ENCODE measurements at regions not wholly inside any gene's neighbourhood (a gene's known extent, or its start where the extent isn't known, plus 50 kb on each side); places are given as distances from the start of the nearest gene placed in this dataset.

- H3K9me3 Mint-ChIP-seq = no peaks in the 10 kb centered on the region
- H3K36me3 Mint-ChIP-seq (ENCODE audit: low read depth) = no peaks in the 10 kb centered on the region
- no peak overlapping the region for H3K4me3 Mint-ChIP-seq
- peaks cover 12% of the 10 kb centered on the region for H3K4me1 Mint-ChIP-seq (ENCODE audit: low read depth)
- DNase-seq = no peak
- no peaks in the 10 kb centered on the region for H3K27me3 Mint-ChIP-seq
- H3K27ac Mint-ChIP-seq = no peak overlapping the region
These were observed 60.1 kb upstream of the CD28 start for GRCh38 chr2:203646266-203646864.

GRCh38 chr2:203646961-203647360 is 59.5 kb upstream of the CD28 start:
- Mint-ChIP-seq H3K27me3 (no peaks in the 10 kb centered on the region), H3K36me3 (ENCODE audit: low read depth) (no peaks in the 10 kb centered on the region), H3K4me1 (ENCODE audit: low read depth) (peaks cover 13% of the 10 kb centered on the region), H3K4me3 (no peak overlapping the region), H3K9me3 (no peaks in the 10 kb centered on the region), H3K27ac (no peak overlapping the region)
- no peak for DNase-seq

DNA sequence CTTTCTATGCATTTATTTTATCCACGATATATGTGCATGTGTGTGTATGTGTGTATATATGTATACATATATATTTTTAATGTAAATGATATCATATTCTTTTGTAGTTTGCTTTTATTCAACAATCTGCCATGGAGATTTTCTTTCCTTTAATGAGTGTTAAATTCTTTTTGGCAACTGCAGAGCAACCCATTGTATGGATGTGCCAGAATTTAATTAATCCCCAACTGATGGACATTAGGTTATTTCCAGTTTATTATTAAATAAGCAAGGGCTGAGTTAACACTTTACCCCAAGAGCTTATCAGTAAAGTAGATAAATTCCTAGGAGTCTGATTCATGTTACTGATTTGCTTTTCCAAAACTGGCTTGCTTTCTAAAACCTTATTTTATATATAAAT is 58.9 kb upstream of the CD28 start:
- no peaks in the 10 kb centered on the region for H3K36me3 Mint-ChIP-seq (ENCODE audit: low read depth)

DNA sequence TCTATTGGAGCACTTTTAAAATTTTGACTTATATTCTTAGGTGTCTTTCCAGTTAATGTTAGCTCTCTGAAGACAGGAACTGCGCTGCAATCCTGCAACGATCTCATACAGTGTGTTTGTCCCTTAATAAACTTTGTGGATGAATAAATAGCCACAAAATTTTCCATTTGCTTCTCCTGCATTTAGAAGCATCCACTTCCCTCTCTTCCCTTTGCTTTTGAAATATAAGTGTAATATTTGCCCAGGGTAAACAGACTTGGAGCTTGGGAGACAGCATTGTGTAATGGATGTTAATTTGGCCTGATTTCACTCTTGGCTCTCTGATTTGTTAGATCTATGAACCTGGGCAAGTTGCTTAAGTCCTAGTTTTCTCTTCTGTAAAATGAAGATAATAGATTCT is 58.2 kb upstream of the CD28 start:
- Mint-ChIP-seq H3K4me1 (ENCODE audit: low read depth) (peaks cover 13% of the 10 kb centered on the region), H3K36me3 (ENCODE audit: low read depth) (no peaks in the 10 kb centered on the region), H3K27me3 (no peaks in the 10 kb centered on the region), H3K9me3 (no peaks in the 10 kb centered on the region), H3K4me3 (no peak overlapping the region), H3K27ac (no peak overlapping the region)
- DNase-seq = no peak

More for the DNA sequence above, 58.9 kb upstream of the CD28 start:
- Mint-ChIP-seq H3K27ac (no peak overlapping the region), H3K9me3 (no peaks in the 10 kb centered on the region), H3K4me1 (ENCODE audit: low read depth) (peaks cover 13% of the 10 kb centered on the region), H3K4me3 (no peak overlapping the region), H3K27me3 (no peaks in the 10 kb centered on the region)
- no peak for DNase-seq

- H3K36me3 Mint-ChIP-seq (ENCODE audit: low read depth) = no peaks in the 10 kb centered on the region
- H3K27ac Mint-ChIP-seq = no peak overlapping the region
- H3K4me3 Mint-ChIP-seq = no peak overlapping the region
- H3K9me3 Mint-ChIP-seq = no peaks in the 10 kb centered on the region
- H3K4me1 Mint-ChIP-seq (ENCODE audit: low read depth) = peaks cover 16% of the 10 kb centered on the region
- H3K27me3 Mint-ChIP-seq = no peaks in the 10 kb centered on the region
- no peak for DNase-seq
These were observed 57.1 kb upstream of the CD28 start for GRCh38 chr2:203649176-203649814.

DNA sequence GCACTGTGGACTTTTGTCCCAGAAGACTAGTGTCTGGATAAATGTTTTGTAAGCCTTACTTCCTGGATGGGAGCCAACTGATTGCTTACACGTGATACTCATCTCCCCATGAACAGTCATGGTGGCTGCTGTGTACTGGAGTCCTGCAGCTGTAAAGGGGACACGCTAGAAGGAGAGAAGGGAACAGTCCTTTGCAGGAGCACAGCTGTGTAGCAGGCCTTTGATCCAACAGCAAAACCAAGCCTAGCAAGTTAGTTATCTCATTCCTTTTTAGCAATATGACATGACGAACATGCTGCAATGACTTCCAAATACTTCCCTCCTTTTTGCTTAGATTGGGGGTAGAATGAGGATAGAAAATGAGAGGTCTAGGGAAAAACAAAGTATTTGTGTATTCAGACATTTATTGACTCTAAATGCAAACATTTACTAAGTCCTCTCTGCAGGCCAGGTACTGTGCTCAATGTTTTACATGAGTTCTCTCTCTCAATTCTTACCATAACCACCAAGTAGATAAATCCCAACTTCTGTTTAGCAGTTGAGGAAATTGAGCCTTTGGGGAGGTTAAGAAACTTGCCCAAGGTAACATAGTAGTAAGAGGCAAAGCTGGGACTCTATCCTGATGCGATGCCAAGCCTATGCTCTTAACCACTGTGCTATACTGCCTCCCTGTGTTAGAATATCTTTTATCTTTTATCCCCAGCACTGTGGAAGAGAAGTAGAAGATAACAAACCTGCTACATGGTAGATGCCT is 55.4 kb upstream of the CD28 start:
- no peak for DNase-seq
- Mint-ChIP-seq H3K27me3 (no peaks in the 10 kb centered on the region), H3K36me3 (ENCODE audit: low read depth) (no peaks in the 10 kb centered on the region), H3K4me1 (ENCODE audit: low read depth) (peaks cover 29% of the 10 kb centered on the region), H3K9me3 (no peaks in the 10 kb centered on the region), H3K4me3 (no peak overlapping the region), H3K27ac (no peak overlapping the region)

DNA sequence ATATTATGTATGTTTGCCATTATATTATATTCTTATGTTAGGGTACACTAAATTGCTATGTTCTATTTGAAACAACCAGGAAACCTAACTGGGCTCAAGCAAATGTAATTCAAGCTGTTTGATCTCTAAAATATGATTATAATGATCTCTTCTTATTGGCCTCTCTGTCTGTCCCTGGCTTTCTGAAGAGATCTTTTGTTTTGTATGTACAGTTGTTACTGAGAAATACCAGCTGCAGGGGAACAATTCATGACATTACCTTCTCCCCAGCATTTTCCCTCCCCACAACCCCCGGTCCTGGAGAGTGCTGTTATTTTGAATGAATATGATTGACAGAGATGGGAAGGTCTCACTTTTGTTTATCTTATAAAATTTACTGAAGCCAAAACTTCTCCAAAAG is 54.8 kb upstream of the CD28 start:
- Mint-ChIP-seq H3K27me3 (no peaks in the 10 kb centered on the region), H3K9me3 (no peaks in the 10 kb centered on the region), H3K27ac (peak overlapping the region; percentile 50), H3K4me1 (ENCODE audit: low read depth) (peaks cover 33% of the 10 kb centered on the region), H3K36me3 (ENCODE audit: low read depth) (no peaks in the 10 kb centered on the region), H3K4me3 (no peak overlapping the region)
- DNase-seq = no peak

DNA sequence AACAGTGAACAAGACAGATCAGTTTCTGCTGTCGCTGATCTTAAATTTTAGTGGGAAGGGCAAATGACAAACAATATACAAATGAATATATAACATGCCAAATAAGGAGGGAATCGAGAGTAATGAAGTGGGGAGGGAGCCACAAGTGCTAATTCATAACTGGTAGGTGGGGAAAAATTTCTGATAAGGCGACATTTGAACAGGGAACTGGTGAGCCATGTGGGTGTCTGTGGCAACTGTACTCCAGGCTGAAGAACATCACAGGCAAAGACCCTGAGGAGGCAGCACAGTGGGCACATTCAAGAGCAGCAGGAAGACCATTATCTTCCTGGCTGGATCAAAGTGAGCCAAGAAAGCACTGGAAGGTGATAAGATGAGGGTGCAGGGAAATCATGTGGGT is 51.6 kb upstream of the CD28 start:
- DNase-seq = no peak
- Mint-ChIP-seq H3K9me3 (no peaks in the 10 kb centered on the region), H3K4me3 (no peak overlapping the region), H3K4me1 (ENCODE audit: low read depth) (peaks cover 41% of the 10 kb centered on the region), H3K27me3 (no peaks in the 10 kb centered on the region), H3K27ac (no peak overlapping the region), H3K36me3 (ENCODE audit: low read depth) (no peaks in the 10 kb centered on the region)

GRCh38 chr2:203656522-203657287 is 49.7 kb upstream of the CD28 start:
- Mint-ChIP-seq H3K4me3 (no peak overlapping the region), H3K4me1 (ENCODE audit: low read depth) (peaks cover 36% of the 10 kb centered on the region), H3K27ac (no peak overlapping the region), H3K27me3 (no peaks in the 10 kb centered on the region), H3K9me3 (no peaks in the 10 kb centered on the region), H3K36me3 (ENCODE audit: low read depth) (no peaks in the 10 kb centered on the region)
- DNase-seq = no peak

Measured in activated T-cell treated with anti-CD3 and anti-CD28 coated beads, Interleukin-2, amount 50 U/mL, for 24 hours (primary cell).